ENCODE measurements at regions not wholly inside any gene's neighbourhood (a gene's known extent, or its start where the extent isn't known, plus 50 kb on each side); places are given as distances from the start of the nearest gene placed in this dataset.

DNA sequence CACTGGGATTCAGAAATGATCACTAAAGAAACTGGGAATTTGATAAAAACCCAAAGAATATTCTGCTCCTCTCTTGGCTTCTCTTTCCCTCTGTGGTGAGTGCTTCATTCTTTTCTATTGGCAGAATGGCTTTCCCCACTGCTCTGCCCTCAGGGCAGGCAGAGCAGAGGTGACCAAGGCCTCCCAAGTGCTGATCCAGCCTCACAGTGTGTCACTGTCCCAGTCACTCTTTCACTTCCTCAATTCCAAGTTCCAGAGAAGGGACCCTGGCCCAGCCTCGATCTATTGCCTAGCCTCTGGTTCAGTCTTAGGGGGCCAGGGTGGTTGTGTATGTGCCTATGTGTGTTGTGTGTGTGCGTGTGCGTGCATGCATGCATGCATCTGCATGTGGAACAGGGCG lies 180.6 kb upstream of the TMTC4 start:
- no peak for DNase-seq (ENCODE audit: low read depth, low spot score)

GRCh38 chr13:100854006-100854405 lies 179.4 kb upstream of the TMTC4 start:
- DNase-seq (ENCODE audit: low read depth, low spot score) = no peak

DNA sequence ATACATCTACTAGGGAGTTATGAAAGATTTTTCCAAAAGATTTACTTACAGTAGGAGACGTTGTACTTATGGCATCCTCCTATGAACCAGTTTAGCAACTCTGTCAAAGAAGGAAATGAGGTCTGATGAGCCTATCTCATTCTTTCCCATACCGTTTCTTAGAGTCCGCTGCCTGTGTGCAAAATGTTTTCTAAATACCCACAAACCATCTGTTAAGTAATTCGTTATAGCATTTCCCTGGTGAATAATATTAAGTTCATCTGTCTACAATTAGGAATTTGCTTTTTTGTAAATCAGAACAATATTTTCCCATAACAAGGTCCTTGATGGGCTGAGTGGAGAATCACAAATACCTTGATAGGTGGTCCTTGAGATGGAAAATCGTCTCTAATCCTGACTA lies 178.8 kb upstream of the TMTC4 start:
- DNase-seq (ENCODE audit: low read depth, low spot score) = no peak

DNA sequence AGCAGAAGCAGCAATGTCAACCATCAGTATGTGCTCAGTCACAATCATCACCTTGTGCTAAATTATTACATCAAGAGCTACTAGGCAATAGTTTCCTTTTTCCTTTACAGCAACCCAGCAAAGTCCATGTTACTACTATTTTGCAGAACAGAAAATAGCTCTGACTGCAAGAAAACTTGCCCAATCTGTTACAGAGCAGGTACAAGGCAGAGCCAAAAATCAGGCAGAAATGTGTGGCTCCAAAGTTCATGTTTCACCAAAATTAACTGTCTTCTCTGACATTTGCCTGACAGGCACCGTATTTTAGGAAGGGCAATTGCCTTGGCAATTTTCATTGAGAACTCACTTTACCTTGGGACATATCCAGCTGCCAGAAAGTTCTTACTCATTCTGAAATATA lies 177.6 kb upstream of the TMTC4 start:
- DNase-seq (ENCODE audit: low read depth, low spot score) = no peak

GRCh38 chr13:100848304-100848703 lies 173.7 kb upstream of the TMTC4 start:
- DNase-seq (ENCODE audit: low read depth, low spot score) = no peak

GRCh38 chr13:100845128-100845757 lies 170.6 kb upstream of the TMTC4 start:
- DNase-seq (ENCODE audit: low read depth, low spot score) = no peak

- no peak for DNase-seq (ENCODE audit: low read depth, low spot score)
Measured at GRCh38 chr13:100842136-100842535, 167.5 kb upstream of the TMTC4 start.

GRCh38 chr13:100838387-100838786 lies 163.8 kb upstream of the TMTC4 start:
- DNase-seq (ENCODE audit: low read depth, low spot score) = no peak

- DNase-seq (ENCODE audit: low read depth, low spot score) = no peak
Measured at GRCh38 chr13:100837631-100838030, 163.0 kb upstream of the TMTC4 start.

GRCh38 chr13:100836711-100837110 lies 162.1 kb upstream of the TMTC4 start:
- DNase-seq (ENCODE audit: low read depth, low spot score) = no peak

DNA sequence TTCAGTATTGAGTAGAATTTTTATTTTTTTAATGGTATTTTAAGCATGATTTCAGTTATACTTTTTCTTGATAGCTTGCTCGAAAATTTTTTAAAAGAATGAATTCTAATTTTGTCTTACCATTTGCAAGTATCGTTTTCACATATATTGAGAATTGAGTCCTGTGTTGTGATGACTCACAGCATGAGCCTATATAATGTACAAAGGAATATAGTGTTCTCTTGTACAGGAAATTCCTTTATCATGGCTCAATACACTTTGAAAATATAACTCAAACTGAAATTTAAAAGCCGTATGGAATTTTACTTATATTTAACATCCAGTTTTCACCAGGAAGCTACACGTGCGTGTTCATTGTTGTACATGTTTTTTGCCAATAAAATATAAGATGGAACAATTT lies 161.1 kb upstream of the TMTC4 start:
- DNase-seq (ENCODE audit: low read depth, low spot score) = no peak

DNA sequence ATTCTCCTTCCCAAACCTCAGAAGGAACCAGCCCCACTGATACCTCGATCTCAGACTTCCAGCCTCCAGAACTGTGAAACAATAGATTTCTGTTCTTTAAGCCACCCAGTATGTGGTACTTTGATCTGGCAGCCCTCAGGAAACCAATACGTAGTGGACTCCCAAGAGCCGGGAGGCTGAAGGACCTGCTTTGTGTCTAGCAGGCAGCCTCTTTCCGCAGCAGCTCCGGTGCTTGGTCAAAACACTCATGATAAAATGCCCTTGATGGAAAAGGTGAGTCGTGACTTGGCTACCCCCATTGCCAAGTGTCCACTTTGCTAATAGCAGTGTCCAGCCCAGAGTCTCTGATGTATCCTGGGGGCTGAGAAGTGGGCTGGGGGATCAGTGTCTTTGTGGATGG lies 158.8 kb upstream of the TMTC4 start:
- DNase-seq (ENCODE audit: low read depth, low spot score) = no peak

DNA sequence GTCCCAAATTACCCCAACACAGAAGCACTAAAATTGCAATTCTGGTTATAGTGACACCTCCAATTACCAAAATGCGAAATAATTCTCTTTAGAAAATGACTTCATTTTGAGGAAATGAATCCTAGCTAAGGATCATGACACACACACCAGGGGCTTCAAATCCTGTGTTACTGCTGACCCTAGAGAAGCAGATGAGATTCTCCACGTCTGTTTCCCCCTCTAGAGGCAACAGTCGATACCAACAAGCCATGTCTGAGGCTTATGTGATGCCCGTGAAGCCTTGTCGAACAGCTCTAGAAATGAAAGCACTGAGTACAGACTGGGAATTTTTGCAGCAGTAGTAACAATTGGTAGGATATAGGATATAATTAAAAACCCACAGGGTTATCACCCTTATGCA lies 153.6 kb upstream of the TMTC4 start:
- DNase-seq (ENCODE audit: low read depth, low spot score) = no peak

GRCh38 chr13:100827489-100828176 lies 153.0 kb upstream of the TMTC4 start:
- DNase-seq (ENCODE audit: low read depth, low spot score) = no peak

GRCh38 chr13:100826441-100826840 lies 151.8 kb upstream of the TMTC4 start:
- DNase-seq (ENCODE audit: low read depth, low spot score) = no peak

DNA sequence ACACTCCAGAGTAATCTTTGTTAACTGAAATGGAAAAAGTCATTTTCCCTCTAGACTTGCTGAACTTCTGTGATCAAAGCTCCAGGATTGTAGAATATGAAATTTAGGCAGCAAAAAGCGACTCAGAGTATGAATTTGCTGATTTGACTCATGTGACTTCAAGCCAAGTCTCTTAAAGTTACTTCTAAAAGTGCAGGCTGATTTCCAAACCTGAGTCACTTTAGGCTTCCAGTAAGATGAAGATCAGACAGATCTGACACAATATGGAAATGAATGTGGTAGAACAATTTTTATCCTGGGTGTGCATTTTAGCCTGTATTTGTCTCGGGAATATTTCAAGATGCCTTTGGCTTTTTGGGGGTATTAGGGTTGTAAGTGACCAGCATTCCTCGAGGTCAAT lies 151.0 kb upstream of the TMTC4 start:
- no peak for DNase-seq (ENCODE audit: low read depth, low spot score)

DNA sequence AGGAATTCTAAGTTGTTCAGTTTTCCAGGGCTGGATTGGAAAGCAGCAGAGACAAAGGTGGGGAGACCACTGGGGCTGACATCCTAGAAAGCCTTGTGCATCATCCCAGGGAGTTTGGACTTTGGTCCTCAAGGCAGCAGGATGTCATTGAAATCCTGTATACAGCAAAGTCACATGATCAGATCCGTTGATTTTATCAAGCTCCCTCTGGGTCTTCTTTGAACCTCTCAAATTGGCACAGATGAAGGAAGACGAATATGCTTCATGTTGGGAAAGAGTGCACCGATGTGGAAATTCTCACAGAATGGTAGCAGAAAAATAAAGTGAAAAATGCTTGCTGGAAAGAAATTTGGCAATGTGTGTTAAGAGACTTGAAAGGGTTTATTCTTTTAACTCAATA lies 149.8 kb upstream of the TMTC4 start:
- DNase-seq (ENCODE audit: low read depth, low spot score) = no peak

DNA sequence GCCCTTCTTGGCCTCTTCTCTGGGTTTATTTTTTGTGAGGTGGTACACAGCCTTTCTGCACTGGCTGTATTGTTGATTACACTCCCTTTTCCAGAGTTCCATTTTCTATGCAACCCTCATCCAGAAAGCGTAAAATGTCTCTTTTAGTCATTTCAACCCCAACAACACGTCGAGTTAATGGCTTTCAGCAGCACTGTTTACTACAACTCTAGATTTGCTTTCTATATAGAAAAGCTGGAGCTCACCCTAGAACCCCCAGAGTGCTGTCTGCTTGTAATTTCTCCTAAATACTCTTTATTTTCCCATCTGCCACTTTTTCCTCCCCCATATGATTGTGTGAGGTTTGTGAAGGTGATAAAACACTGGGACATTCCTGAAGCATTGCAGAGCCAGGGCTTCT lies 148.9 kb upstream of the TMTC4 start:
- no peak for DNase-seq (ENCODE audit: low read depth, low spot score)

- DNase-seq (ENCODE audit: low read depth, low spot score) = no peak
Measured at GRCh38 chr13:100822871-100823443, 148.4 kb upstream of the TMTC4 start.

DNA sequence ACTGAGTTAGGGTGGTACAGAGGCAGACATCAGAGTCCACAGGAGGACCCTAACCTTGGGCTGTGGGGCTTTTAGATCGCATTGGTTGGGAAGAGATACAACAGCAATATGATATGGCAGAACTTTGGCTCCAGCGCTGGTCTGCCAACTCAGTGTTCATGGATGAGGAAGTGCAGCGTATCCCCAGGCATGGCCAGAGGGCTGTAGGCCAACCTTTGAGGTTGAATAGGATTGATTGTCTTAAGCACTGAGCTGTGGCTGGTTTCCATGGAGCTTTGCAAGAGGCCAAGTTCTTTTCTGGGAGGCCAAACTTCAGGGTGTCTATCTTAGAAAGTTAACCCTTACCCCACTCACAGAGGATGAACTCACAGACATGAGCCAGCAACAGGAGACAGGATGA lies 144.1 kb upstream of the TMTC4 start:
- DNase-seq (ENCODE audit: low read depth, low spot score) = no peak

DNA sequence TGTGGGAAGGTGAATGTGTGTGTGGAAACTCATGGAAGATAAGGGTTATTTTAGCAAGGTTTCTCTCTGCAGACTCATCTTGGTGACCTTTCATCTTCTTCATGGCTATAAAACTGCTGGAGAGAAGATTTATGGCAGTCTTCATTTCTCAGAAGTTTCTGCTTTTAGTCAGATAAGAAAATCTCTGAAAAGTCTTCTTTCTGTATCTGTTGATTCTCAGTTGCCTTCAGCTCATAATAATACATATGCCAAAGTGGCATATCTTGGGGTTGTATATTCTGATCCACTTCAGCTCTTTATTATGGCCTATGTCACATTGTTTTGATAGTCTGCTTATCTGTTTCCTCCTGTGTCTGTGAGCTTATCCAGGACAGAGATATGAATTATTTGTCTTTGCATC lies 143.3 kb upstream of the TMTC4 start:
- DNase-seq (ENCODE audit: low read depth, low spot score) = no peak

DNA sequence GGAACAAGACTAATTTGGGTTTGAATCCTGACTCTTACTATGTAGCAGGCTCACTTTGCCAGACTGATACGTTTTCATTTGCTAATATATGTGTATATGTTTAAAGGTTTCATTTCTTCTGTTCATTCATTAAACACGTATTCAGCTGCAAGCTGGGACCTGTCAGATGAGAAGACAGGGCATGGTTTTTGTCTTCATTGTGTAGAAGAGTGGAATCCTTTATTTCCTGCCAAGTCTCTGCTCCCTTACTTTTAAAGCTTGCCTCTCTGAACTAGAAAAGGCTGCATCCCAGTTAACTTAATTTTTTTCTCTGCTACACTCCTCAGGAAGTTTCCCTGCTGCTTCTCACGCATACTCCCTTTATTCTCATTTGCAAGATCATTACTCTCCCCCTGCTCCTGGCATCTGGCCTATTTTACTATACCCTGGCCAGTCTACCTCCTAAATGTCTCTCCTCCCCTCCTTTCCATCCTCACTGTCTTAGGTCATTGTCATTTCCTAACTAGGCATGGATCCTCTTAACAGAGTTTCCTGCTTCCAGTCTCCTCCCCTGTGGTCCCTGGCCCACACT lies 141.0 kb upstream of the TMTC4 start:
- DNase-seq (ENCODE audit: low read depth, low spot score) = no peak

- DNase-seq (ENCODE audit: low read depth, low spot score) = no peak
Measured at GRCh38 chr13:100812982-100813584, 138.5 kb upstream of the TMTC4 start.

Measured in brain pericyte (primary cell).